ENCODE measurements at regions not wholly inside any gene's neighbourhood (a gene's known extent, or its start where the extent isn't known, plus 50 kb on each side); places are given as distances from the start of the nearest gene placed in this dataset.

DNA sequence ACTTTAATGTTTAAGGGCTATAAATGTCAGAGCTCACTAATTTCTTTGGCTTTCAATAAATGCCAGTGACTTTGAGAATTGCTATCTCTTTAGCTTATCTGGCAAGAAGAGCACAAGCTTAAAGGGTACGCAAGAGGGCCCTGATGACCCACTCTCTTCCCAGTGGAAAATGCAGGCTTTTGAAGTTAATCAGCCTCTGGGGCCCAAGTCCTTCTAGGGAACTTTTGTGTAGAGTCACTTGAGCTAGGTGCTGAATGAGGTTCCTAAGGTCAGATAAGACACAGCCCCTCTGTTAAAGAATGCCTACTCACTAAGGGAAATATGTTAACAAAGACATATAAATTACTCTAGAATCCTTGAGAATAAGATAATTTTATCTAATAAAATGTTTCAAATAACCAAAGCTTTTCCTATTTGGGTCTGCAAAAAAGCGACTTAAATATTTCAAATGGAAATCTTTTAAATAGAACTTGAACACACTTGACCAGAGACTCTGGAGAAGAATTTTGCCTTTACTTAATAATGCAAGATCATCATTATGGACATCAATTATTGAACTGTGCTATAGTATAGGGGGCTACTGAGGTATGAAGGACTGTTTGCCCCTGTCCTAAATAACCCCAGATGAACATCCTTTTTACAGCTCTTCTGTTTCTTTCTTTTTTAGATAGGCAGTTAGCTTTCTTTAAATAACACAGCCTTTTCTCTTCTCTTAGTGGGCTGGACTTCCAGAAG, 430.1 kb downstream of the GBA3 start:
- H2AFZ ChIP-seq (ENCODE audit: low read depth, low read length) = no peak overlapping the region
- no peak overlapping the region for H3K27ac ChIP-seq (ENCODE audit: low read length)
- H3K9me3 ChIP-seq (ENCODE audit: low read length) = no peaks in the 10 kb centered on the region
- no peaks in the 10 kb centered on the region for H3K9me2 ChIP-seq (ENCODE audit: insufficient read depth, low read length)
- no peak overlapping the region for H3K4me2 ChIP-seq (ENCODE audit: low read length)
- no peaks in the 10 kb centered on the region for H3K27me3 ChIP-seq (ENCODE audit: insufficient read depth, low read depth, low read length)
- H4K20me1 ChIP-seq (ENCODE audit: insufficient read depth) = no peaks in the 10 kb centered on the region
- TF ChIP-seq, protein P1, sequence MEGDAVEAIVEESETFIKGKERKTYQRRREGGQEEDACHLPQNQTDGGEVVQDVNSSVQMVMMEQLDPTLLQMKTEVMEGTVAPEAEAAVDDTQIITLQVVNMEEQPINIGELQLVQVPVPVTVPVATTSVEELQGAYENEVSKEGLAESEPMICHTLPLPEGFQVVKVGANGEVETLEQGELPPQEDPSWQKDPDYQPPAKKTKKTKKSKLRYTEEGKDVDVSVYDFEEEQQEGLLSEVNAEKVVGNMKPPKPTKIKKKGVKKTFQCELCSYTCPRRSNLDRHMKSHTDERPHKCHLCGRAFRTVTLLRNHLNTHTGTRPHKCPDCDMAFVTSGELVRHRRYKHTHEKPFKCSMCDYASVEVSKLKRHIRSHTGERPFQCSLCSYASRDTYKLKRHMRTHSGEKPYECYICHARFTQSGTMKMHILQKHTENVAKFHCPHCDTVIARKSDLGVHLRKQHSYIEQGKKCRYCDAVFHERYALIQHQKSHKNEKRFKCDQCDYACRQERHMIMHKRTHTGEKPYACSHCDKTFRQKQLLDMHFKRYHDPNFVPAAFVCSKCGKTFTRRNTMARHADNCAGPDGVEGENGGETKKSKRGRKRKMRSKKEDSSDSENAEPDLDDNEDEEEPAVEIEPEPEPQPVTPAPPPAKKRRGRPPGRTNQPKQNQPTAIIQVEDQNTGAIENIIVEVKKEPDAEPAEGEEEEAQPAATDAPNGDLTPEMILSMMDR (IDR thresholded peaks at IDR 0.05; ENCODE audit: poor library complexity, severe bottlenecking) = no peak
- TF ChIP-seq, protein P2, sequence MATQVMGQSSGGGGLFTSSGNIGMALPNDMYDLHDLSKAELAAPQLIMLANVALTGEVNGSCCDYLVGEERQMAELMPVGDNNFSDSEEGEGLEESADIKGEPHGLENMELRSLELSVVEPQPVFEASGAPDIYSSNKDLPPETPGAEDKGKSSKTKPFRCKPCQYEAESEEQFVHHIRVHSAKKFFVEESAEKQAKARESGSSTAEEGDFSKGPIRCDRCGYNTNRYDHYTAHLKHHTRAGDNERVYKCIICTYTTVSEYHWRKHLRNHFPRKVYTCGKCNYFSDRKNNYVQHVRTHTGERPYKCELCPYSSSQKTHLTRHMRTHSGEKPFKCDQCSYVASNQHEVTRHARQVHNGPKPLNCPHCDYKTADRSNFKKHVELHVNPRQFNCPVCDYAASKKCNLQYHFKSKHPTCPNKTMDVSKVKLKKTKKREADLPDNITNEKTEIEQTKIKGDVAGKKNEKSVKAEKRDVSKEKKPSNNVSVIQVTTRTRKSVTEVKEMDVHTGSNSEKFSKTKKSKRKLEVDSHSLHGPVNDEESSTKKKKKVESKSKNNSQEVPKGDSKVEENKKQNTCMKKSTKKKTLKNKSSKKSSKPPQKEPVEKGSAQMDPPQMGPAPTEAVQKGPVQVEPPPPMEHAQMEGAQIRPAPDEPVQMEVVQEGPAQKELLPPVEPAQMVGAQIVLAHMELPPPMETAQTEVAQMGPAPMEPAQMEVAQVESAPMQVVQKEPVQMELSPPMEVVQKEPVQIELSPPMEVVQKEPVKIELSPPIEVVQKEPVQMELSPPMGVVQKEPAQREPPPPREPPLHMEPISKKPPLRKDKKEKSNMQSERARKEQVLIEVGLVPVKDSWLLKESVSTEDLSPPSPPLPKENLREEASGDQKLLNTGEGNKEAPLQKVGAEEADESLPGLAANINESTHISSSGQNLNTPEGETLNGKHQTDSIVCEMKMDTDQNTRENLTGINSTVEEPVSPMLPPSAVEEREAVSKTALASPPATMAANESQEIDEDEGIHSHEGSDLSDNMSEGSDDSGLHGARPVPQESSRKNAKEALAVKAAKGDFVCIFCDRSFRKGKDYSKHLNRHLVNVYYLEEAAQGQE (IDR thresholded peaks at IDR 0.05; ENCODE audit: borderline replicate concordance) = no peak
- TF ChIP-seq TAF1 (IDR thresholded peaks at IDR 0.05; ENCODE audit: low read depth) (no peak), RAD21 (conservative IDR thresholded peaks at IDR 0.05) (no peak), POLR2AphosphoS5 (IDR thresholded peaks at IDR 0.05) (no peak), MXI1 (conservative IDR thresholded peaks at IDR 0.05; ENCODE audit: poor library complexity, severe bottlenecking) (no peak)
- no peak overlapping the region for H3K4me3 ChIP-seq (ENCODE audit: low read length)
- H3K36me3 ChIP-seq (ENCODE audit: insufficient read depth, low read length) = no peaks in the 10 kb centered on the region
- H3K9ac ChIP-seq (ENCODE audit: low read length) = no peak overlapping the region
- no peaks in the 10 kb centered on the region for H3F3A ChIP-seq (ENCODE audit: insufficient read depth, low read length, poor library complexity, severe bottlenecking)
- H3K79me2 ChIP-seq (replicated peaks; ENCODE audit: insufficient read depth, low read length) = no peaks in the 10 kb centered on the region

DNA sequence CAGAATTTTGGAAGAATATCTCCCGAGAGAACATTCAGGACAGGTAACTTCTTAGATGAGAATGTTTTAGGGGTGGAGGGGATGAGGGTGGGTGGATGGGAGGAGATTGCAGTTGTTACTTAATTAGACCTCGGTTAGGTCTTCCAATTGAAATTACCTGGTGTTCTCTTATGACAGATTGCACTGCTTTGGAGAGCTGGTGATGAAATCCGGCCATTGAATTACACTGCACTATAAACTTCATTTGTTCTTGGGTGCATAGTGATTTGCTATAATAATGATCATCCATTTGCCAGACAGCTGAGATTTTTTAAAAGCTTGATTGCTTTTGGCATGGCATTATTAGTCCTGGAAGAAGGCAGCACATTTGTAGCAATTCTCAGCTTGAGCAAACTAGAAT, 427.6 kb downstream of the GBA3 start:
- Histone ChIP-seq H3F3A (ENCODE audit: insufficient read depth, low read length, poor library complexity, severe bottlenecking) (no peaks in the 10 kb centered on the region), H3K27me3 (ENCODE audit: insufficient read depth, low read depth, low read length) (no peaks in the 10 kb centered on the region), H3K9me2 (ENCODE audit: insufficient read depth, low read length) (no peaks in the 10 kb centered on the region), H4K20me1 (ENCODE audit: insufficient read depth) (no peaks in the 10 kb centered on the region), H3K4me3 (ENCODE audit: low read length) (no peak overlapping the region), H3K27ac (ENCODE audit: low read length) (no peak overlapping the region), H2AFZ (ENCODE audit: low read depth, low read length) (no peak overlapping the region), H3K79me2 (replicated peaks; ENCODE audit: insufficient read depth, low read length) (no peaks in the 10 kb centered on the region), H3K36me3 (ENCODE audit: insufficient read depth, low read length) (no peaks in the 10 kb centered on the region), H3K4me2 (ENCODE audit: low read length) (no peak overlapping the region), H3K9ac (ENCODE audit: low read length) (no peak overlapping the region), H3K9me3 (ENCODE audit: low read length) (no peaks in the 10 kb centered on the region)
- no peak for TF ChIP-seq POLR2AphosphoS5 (IDR thresholded peaks at IDR 0.05)
- no peak for TF ChIP-seq MXI1 (conservative IDR thresholded peaks at IDR 0.05; ENCODE audit: poor library complexity, severe bottlenecking)
- TF ChIP-seq SMC3 (conservative IDR thresholded peaks at IDR 0.05; ENCODE audit: poor library complexity) = no peak
- TF ChIP-seq, protein P1 (IDR thresholded peaks at IDR 0.05; ENCODE audit: poor library complexity, severe bottlenecking) = no peak
- TF ChIP-seq EP300 (conservative IDR thresholded peaks at IDR 0.05; ENCODE audit: poor library complexity, severe bottlenecking) = no peak
- no peak for TF ChIP-seq RAD21 (conservative IDR thresholded peaks at IDR 0.05)
- TF ChIP-seq EZH2 (IDR thresholded peaks at IDR 0.05; ENCODE audit: borderline replicate concordance, insufficient read depth, low read length, poor library complexity, severe bottlenecking) = no peak
- no peak for TF ChIP-seq TAF1 (IDR thresholded peaks at IDR 0.05; ENCODE audit: low read depth)
- TF ChIP-seq, protein P2 (IDR thresholded peaks at IDR 0.05; ENCODE audit: borderline replicate concordance) = no peak

Measured in neural cell (in vitro differentiated cells).